ENCODE measurements at regions not wholly inside any gene's neighbourhood (a gene's known extent, or its start where the extent isn't known, plus 50 kb on each side); places are given as distances from the start of the nearest gene placed in this dataset.

GRCh38 chr2:104616856-104617255, 237.1 kb upstream of the POU3F3 start:
- DNase-seq (ENCODE audit: low read depth, low spot score) = no peak

DNA sequence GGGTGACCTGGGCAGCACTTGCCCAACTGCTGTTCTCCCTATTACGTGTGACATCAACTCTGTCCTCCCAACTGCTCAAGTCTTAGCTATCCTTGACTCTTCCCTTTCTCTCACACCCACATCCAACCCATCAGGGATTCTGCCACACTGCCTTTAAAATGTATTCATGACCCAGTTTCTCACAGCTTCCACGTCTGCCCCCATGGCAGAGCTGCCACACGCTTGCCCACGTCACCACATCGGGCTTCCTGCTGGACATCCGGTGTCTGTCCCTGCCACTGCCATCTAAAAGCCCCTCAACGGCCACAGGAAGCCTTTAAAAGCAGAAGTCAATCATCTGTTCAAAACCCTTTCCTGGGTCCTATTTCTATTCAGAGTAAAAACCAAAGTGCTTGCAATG, 233.1 kb upstream of the POU3F3 start:
- DNase-seq (ENCODE audit: low read depth, low spot score) = no peak

DNA sequence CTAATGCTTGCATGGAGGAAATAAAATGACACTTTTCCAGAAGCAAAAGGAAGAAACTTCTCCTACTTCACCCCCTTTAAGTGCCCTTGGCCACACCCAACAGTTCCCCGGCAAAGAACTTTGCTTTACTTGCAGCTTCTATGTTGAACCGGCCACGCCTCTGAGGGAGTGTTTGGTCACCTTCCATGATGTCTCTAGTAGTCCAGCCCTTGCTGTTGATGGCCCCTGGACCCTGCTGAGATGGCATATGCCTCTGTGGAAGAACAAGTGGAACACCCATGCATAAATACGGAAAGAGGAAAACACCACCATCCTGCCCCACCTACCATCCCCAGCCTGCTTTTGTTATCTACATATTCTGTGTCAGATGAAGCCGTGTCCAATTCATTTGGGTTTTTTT, 218.3 kb upstream of the POU3F3 start:
- no peak for DNase-seq (ENCODE audit: low read depth, low spot score)

- DNase-seq (ENCODE audit: low read depth, low spot score) = no peak
These were observed 215.6 kb upstream of the POU3F3 start for GRCh38 chr2:104638190-104638858.

- DNase-seq (ENCODE audit: low read depth, low spot score) = no peak
These were observed 215.1 kb upstream of the POU3F3 start for GRCh38 chr2:104638859-104639202.

DNA sequence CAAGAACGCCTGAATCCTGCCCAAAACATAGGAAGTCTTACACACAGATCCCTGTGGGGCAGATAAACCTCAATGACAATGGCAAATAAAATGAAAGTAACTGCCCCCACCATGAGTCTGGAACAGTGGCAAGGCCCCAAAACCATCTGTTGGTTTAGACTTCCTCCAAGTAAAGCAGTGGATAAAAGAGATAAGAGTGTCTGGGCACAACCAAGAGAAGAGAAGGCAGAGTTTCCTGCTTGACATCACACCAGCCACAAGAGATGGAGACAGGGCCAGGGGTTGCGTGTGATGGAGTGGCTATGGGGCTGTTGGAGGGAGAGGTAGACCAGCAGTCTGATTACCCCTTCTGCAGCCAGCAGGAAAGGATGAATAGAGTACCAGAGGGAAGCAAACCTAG, 212.1 kb upstream of the POU3F3 start:
- no peak for DNase-seq (ENCODE audit: low read depth, low spot score)

- no peak for DNase-seq (ENCODE audit: low read depth, low spot score)
These were observed 205.5 kb upstream of the POU3F3 start for GRCh38 chr2:104648376-104648775.

DNA sequence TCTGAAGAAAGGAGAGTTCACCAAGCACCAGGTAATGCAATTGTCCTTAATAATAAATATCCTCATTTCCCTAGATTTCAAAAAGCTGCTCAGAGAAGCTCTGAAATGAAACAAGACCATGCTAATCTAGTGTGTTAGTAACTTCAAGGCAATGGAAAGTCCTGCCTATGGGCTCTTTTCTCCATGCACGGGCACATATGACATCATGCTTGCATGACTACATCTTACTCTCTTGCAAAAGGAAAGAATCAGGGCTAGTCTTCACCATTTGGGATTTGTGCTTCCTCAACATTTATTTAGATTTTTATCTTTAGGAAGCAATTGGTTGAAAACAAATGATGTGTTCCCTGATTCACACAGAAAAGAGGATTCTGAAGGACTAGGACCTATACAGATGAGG, 204.0 kb upstream of the POU3F3 start:
- no peak for DNase-seq (ENCODE audit: low read depth, low spot score)

- DNase-seq (ENCODE audit: low read depth, low spot score) = no peak
These were observed 203.4 kb upstream of the POU3F3 start for GRCh38 chr2:104650405-104650996.

DNA sequence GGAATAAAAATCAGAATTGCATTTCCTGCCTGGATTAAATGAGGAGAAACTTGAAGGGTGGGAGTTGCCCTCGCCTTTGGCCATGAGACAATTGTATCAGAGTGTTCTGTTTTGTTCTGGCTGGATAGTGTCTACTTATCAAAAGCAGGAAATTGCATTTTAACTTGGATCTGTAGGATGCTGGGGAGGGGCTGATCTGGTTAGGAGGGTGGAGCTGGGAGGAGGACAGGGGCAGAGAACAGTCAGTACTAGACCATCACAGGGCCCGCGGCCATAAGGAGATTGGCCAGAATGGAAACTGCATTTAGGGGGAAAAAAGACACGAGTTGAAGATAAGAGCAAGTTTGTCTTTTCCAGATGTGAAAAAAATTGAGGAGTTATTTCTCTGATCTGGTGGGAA, 199.1 kb upstream of the POU3F3 start:
- no peak for DNase-seq (ENCODE audit: low read depth, low spot score)

- no peak for DNase-seq (ENCODE audit: low read depth, low spot score)
These were observed 197.2 kb upstream of the POU3F3 start for GRCh38 chr2:104656571-104657163.

DNA sequence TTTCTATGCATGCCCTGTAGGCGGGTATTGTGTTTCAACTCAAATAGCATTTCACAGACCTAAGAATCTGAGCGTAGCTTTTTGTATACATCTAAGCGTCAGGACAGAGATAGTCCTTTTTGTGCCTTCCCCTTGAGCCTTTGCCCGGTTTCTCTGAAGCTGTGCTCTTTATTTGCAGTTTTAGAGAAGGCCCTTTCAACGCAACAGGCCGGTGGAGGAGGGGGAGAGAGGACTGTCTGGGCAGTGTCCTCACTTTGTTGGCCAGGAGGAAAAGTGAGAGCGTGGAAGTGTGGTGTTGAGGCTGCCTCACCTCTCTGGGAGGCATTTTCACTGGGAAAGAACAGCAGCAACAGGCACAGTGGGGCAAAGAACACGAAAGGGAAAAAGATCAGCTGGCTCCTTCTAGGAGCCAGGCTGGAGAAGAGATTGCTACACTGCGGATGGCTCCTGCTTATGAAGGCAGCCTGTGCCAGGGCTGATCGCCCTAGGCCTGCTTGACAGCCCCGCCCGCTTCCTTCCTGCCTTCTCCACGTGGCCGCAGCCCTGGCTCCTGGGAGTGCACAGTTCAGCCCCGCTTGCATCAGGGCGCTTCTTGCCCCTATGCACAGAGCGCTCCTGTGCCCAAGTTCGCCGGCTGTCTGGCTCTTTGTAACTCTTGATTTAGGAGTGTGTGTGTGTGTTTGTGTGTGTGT, 195.6 kb upstream of the POU3F3 start:
- DNase-seq (ENCODE audit: low read depth, low spot score) = peak; percentile 82

DNA sequence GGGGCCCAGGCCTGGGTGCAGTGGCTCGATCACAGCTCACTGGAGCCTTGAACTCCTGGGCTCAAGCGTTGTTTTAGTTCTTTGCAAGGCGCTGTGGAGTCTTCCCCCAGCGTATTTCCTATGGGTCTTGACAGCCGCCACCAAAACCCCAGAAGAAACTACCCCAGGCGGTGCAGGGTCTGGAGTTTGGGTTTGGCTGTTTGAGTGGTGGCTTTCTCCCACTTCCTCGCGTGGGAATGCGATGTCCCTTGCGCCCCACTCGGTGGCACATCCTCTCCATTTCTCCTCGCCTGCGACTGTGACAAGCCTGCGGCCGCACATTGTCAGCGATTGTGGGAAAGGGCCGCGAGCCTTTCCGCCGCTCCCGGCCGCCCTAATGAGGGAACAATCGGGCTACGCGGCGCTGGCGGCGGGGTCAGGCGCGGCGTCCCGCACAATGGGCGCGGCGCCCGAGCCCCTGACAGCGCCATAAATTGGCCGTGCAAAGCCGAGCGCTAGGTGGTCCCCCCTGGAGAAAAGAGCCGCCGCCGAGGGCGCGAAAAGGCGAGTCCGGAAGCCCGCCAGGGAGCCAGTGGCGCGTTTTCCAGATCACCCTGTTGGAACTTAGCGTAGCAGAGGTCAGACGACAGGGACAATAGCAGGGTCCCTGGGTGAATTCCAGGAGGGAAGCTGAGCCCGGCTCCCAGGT, 194.9 kb upstream of the POU3F3 start:
- DNase-seq (ENCODE audit: low read depth, low spot score) = peak; percentile 67

GRCh38 chr2:104660991-104661390, 192.9 kb upstream of the POU3F3 start:
- no peak for DNase-seq (ENCODE audit: low read depth, low spot score)

DNA sequence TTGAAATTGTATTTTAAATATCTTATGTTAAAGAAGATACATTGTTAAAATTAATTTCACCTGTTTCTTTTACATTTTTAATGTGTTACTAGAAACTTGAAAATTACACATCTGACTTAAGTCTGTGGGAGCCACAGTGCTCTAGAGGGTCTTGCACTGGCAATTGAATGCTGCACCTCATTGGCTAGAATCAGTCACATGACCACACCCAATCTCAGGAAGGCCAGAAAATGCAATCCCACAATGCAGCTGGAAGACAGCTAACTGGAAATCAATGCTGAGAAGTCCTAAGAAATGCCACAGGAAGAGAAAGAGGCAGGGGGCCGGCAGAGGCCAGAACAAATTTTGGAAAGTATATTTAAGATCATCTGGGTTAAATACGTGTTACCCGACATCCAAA, 189.2 kb upstream of the POU3F3 start:
- no peak for DNase-seq (ENCODE audit: low read depth, low spot score)

DNA sequence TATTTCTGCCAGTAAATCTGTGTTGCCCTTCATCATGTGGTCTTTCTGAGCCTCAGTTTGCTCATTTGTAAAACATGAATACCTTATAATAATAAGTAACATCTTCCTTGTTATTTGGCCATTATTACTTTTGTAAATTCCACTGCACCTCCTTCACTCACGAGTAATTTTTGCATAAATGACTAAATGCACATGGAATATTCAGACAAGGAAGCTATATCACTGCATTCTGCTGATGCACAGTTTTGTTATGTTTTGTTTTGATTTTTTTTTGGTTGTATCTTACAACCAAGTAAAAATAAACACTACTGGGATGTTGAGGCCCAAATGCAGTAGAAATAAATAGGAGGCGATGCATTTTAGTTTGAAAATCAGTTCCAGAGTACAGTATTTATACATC, 185.3 kb upstream of the POU3F3 start:
- DNase-seq (ENCODE audit: low read depth, low spot score) = no peak

GRCh38 chr2:104673225-104673624, 180.7 kb upstream of the POU3F3 start:
- no peak for DNase-seq (ENCODE audit: low read depth, low spot score)

DNA sequence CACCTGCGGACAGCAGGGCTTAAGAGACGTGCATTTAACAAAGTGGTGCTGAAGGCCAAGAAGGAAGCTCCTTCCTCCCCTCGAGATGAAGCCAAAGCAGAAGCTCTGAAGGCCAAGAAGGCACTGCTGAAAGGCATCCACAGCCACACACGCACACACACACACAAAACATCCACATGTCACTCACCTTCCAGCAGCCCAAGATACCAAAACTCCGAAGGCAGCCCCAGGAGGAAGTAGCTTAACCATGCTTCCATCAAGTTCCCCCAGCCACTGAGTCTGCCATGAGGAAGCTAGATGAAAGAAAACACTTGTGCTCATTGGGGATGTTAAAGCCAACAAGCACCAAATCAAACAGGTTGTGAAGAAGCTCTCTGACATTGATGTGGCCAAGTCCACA, 175.7 kb upstream of the POU3F3 start:
- DNase-seq (ENCODE audit: low read depth, low spot score) = no peak

- DNase-seq (ENCODE audit: low read depth, low spot score) = no peak
These were observed 168.3 kb upstream of the POU3F3 start for GRCh38 chr2:104685591-104685990.

DNA sequence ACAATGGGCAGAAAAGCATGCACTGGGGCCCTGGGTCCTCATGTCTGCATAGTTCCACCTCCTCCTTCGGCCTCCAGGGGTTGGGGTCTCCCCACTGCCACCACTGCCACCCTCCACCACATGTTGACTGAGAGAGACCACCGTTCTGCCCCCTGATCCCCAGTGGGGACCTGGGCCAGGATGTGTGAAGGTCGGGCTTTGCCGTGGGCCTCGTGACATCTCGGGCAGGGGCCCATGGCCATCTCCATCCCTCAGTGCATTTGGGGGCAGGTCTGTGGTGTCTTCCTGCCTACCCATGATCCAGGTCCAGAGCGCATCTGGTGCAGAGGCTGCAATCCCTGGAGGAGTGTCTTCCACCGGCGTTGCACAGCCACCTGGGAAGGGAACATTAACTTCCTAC, 166.8 kb upstream of the POU3F3 start:
- no peak for DNase-seq (ENCODE audit: low read depth, low spot score)

DNA sequence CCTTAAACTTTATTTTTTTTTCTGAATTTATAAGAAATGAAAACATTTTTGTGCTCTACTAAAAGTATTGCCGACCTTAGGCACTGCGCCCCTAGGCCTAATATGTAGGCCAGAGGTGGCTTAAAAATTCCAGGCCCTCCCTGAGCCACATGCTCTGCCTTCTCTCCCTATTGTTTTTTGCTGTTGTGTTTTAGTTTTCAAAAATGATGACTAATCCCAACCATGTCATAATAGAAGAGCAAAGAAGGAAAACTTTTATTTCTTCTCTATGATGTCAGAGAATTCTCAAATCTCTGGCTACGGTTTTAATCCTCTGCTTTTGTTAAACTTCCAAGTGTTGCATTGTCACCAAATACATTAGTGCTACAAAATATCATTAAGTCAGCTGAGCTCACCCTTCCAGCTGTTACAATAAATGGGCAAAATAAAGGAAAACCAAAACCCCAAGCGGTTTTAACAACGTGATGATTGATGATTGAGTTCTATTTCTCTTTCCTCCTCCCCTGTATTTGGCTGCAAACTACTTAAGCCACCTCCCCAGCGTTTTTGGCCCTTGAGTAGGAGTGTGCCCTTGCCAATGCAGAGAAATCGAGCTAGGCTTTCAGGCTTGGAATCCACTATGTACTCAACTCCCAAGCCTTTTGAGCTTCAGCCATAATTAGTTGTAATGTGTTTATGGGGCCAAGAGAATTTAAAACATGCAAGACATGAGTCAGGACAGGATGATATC, 163.5 kb upstream of the POU3F3 start:
- DNase-seq (ENCODE audit: low read depth, low spot score) = no peak

DNA sequence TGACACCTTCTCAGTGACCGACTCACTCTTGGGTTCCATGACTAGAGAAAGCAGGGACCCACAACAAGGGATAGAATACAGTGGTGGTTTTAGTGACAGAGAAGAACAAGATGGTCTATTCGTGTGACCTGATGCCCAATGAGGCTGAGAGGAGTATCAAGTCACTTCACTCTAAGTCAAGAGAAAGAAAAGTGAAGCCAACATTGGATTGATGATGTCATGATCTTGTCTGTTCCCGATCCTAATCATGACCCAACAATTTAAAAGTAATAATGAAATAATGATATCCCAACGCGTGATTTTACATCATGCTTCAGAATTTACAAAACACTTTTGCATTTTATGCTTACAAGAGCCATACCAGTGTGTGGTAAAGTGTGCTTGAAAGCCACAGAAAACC, 155.6 kb upstream of the POU3F3 start:
- DNase-seq (ENCODE audit: low read depth, low spot score) = no peak
